ENCODE measurements at regions not wholly inside any gene's neighbourhood (a gene's known extent, or its start where the extent isn't known, plus 50 kb on each side); places are given as distances from the start of the nearest gene placed in this dataset.

DNA sequence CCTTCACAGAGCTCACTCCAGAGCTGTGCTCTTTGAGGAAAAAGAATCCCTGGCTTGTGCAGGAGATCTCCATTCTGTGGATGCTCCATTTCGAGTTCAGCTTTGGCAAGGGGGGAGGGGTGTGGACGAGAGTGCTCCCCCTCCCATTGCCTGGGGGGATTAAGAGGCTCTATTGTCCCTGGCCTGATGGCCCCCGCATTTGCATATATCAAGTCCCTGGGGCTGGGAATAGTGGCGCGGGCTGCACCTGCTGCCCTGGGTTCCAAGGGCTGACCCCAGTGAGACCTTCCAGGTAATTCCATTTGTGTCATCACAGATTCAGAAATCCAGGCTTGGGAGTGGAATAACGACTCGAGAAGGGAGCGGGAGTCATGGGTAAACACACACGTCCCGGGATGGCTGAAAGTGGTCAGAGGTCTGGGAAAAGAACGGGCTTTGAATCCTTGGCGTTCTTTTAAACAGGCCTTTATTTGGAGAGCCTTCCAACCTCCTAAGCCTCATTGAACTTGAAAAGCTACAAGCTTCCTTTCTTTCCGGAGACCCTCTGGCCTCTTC, 479.3 kb downstream of the HS3ST3B1 start:
- POLR2A ChIA-PET: no interaction called here
- CTCF ChIA-PET: no interaction called here

More for the DNA sequence above, 479.3 kb downstream of the HS3ST3B1 start:
- Histone ChIP-seq H3K9ac (ENCODE audit: low read length) (no peak overlapping the region), H3K9me3 (ENCODE audit: control insufficient read depth in 1 of 2, insufficient read depth in 1 of 2, low read depth in 1 of 2, low read length in 2 of 2) (peaks cover 0 to under 1% of the 10 kb centered on the region in 2 experiments; a peak in 1 of 4 replicates), H3K79me2 (ENCODE audit: insufficient read depth, low read length) (no peaks in the 10 kb centered on the region), H3K9me2 (ENCODE audit: insufficient read depth) (no peaks in the 10 kb centered on the region), H3K4me2 (ENCODE audit: low read length) (no peak overlapping the region), H3K36me3 (ENCODE audit: control insufficient read depth in 1 of 2, insufficient read depth in 2 of 2, low read length in 2 of 2) (no peaks in the 10 kb centered on the region), H3K4me3 (replicated peaks in 1 of 2; ENCODE audit: low read depth in 1 of 2, low read length in 2 of 2) (no peak overlapping the region), H2AFZ (ENCODE audit: low read depth, low read length, poor library complexity, severe bottlenecking) (no peak overlapping the region), H3K27me3 (ENCODE audit: insufficient read depth, low read length) (no peaks in the 10 kb centered on the region), H4K20me1 (ENCODE audit: insufficient read depth) (no peaks in the 10 kb centered on the region), H3K27ac (ENCODE audit: low read depth, low read length) (no peak overlapping the region), H3K4me1 (ENCODE audit: control insufficient read depth in 1 of 2, insufficient read depth in 2 of 2, low read length in 2 of 2) (no peaks in the 10 kb centered on the region)
- no TSS peak for BruUV-seq (replicated peaks)
- RAD21 ChIA-PET (ENCODE audit: low non-redundant PET in 1 of 2, low total read pairs in 2 of 2, uncharacterized antibody in 2 of 2, unreplicated experiment in 2 of 2): no interaction called here
- intact Hi-C loops (cut with micrococcal nuclease): no loop called here
- DNase-seq (ENCODE audit: low read depth, low spot score) (no peak), ATAC-seq (no peak)
- TF ChIP-seq, protein P1, sequence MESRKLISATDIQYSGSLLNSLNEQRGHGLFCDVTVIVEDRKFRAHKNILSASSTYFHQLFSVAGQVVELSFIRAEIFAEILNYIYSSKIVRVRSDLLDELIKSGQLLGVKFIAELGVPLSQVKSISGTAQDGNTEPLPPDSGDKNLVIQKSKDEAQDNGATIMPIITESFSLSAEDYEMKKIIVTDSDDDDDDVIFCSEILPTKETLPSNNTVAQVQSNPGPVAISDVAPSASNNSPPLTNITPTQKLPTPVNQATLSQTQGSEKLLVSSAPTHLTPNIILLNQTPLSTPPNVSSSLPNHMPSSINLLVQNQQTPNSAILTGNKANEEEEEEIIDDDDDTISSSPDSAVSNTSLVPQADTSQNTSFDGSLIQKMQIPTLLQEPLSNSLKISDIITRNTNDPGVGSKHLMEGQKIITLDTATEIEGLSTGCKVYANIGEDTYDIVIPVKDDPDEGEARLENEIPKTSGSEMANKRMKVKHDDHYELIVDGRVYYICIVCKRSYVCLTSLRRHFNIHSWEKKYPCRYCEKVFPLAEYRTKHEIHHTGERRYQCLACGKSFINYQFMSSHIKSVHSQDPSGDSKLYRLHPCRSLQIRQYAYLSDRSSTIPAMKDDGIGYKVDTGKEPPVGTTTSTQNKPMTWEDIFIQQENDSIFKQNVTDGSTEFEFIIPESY (IDR thresholded peaks at IDR 0.05; ENCODE audit: extremely low read depth, insufficient replicate concordance, low read length): no peak
- no peak for TF ChIP-seq CEBPB (IDR thresholded peaks at IDR 0.05; ENCODE audit: low read depth)
- no peak for TF ChIP-seq CBX3 (IDR thresholded peaks at IDR 0.05; ENCODE audit: low read depth)
- TF ChIP-seq EZH2phosphoT487 (IDR thresholded peaks at IDR 0.05; ENCODE audit: borderline replicate concordance): no peak
- no peak for TF ChIP-seq TCF7L2 (IDR thresholded peaks at IDR 0.05; ENCODE audit: borderline replicate concordance, extremely low read depth, insufficient read depth, insufficient read length)
- TF ChIP-seq, protein P2, sequence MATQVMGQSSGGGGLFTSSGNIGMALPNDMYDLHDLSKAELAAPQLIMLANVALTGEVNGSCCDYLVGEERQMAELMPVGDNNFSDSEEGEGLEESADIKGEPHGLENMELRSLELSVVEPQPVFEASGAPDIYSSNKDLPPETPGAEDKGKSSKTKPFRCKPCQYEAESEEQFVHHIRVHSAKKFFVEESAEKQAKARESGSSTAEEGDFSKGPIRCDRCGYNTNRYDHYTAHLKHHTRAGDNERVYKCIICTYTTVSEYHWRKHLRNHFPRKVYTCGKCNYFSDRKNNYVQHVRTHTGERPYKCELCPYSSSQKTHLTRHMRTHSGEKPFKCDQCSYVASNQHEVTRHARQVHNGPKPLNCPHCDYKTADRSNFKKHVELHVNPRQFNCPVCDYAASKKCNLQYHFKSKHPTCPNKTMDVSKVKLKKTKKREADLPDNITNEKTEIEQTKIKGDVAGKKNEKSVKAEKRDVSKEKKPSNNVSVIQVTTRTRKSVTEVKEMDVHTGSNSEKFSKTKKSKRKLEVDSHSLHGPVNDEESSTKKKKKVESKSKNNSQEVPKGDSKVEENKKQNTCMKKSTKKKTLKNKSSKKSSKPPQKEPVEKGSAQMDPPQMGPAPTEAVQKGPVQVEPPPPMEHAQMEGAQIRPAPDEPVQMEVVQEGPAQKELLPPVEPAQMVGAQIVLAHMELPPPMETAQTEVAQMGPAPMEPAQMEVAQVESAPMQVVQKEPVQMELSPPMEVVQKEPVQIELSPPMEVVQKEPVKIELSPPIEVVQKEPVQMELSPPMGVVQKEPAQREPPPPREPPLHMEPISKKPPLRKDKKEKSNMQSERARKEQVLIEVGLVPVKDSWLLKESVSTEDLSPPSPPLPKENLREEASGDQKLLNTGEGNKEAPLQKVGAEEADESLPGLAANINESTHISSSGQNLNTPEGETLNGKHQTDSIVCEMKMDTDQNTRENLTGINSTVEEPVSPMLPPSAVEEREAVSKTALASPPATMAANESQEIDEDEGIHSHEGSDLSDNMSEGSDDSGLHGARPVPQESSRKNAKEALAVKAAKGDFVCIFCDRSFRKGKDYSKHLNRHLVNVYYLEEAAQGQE (IDR thresholded peaks at IDR 0.05; ENCODE audit: low read depth): no peak
- no peak for TF ChIP-seq ZNF274 (IDR thresholded peaks at IDR 0.05; ENCODE audit: low read depth, low read length)
- no peak for TF ChIP-seq POLR2AphosphoS5 (IDR thresholded peaks at IDR 0.05; ENCODE audit: low read depth, low read length)
- TF ChIP-seq SIN3A (IDR thresholded peaks at IDR 0.05; ENCODE audit: low read depth): no peak
